Activated naive CD8-positive, alpha-beta T cell treated with anti-CD3 and anti-CD28 coated beads, Interleukin-2, amount 50 U/mL, for 24 hours (primary cell): ENCODE measurements at regions not wholly inside any gene's neighbourhood (a gene's known extent, or its start where the extent isn't known, plus 50 kb on each side); places are given as distances from the start of the nearest gene placed in this dataset.

ENCODE experiments used
- ATAC-seq: fragments of 150-1000 bp; cut with Tn5 transposase; one replicate; pipeline ENCODE4 v1.10.0; 2021
- DNase-seq: peaks from one replicate; pipeline ENCODE4 v3.0.0; 2021
- H3K27ac Mint-ChIP-seq: one replicate; pipeline ENCODE4 v1.8.0; 2021; ENCODE audit warnings: mild to moderate bottlenecking, mixed read lengths
- H3K27me3 Mint-ChIP-seq: one replicate; pipeline ENCODE4 v1.8.0; 2021; ENCODE audit warnings: mixed read lengths
- H3K36me3 Mint-ChIP-seq: one replicate; pipeline ENCODE4 v1.8.0; 2021; ENCODE audit warnings: low read depth, mixed read lengths
- H3K4me1 Mint-ChIP-seq: one replicate; pipeline ENCODE4 v1.8.0; 2021; ENCODE audit warnings: mixed read lengths
- H3K4me3 Mint-ChIP-seq: one replicate; pipeline ENCODE4 v1.8.0; 2021; ENCODE audit warnings: mild to moderate bottlenecking, moderate library complexity, mixed read lengths
- H3K9me3 Mint-ChIP-seq: one replicate; pipeline ENCODE4 v1.8.0; 2021; ENCODE audit warnings: mixed read lengths

- ATAC-seq, result no peak
- no peaks in the 10 kb centered on the region for H3K9me3 Mint-ChIP-seq
- no peaks in the 10 kb centered on the region for H3K27me3 Mint-ChIP-seq
- no peaks in the 10 kb centered on the region for H3K36me3 Mint-ChIP-seq
- H3K4me1 Mint-ChIP-seq, result no peaks in the 10 kb centered on the region
- no peak overlapping the region for H3K27ac Mint-ChIP-seq
- no peak overlapping the region for H3K4me3 Mint-ChIP-seq
- no peak for DNase-seq
These were observed 269.3 kb upstream of the MIR17HG start for GRCh38 chr13:91078093-91078679.

GRCh38 chr13:91079176-91079575, 268.3 kb upstream of the MIR17HG start:
- H3K27ac Mint-ChIP-seq, result no peak overlapping the region
- H3K27me3 Mint-ChIP-seq, result no peaks in the 10 kb centered on the region
- H3K4me3 Mint-ChIP-seq, result no peak overlapping the region
- no peaks in the 10 kb centered on the region for H3K9me3 Mint-ChIP-seq
- no peak for ATAC-seq
- no peak for DNase-seq
- H3K4me1 Mint-ChIP-seq, result no peaks in the 10 kb centered on the region
- H3K36me3 Mint-ChIP-seq, result no peaks in the 10 kb centered on the region

- no peaks in the 10 kb centered on the region for H3K27me3 Mint-ChIP-seq
- no peak overlapping the region for H3K4me3 Mint-ChIP-seq
- H3K9me3 Mint-ChIP-seq, result no peaks in the 10 kb centered on the region
- no peaks in the 10 kb centered on the region for H3K36me3 Mint-ChIP-seq
- H3K27ac Mint-ChIP-seq, result no peak overlapping the region
- no peaks in the 10 kb centered on the region for H3K4me1 Mint-ChIP-seq
- DNase-seq (no peak), ATAC-seq (no peak)
These were observed 262.4 kb upstream of the MIR17HG start for GRCh38 chr13:91085127-91085526.

GRCh38 chr13:91086936-91087716, 260.4 kb upstream of the MIR17HG start:
- H3K4me3 Mint-ChIP-seq, result no peak overlapping the region

GRCh38 chr13:91097269-91097668, 250.2 kb upstream of the MIR17HG start:
- no peak overlapping the region for H3K27ac Mint-ChIP-seq
- DNase-seq (no peak), ATAC-seq (no peak)
- H3K4me3 Mint-ChIP-seq, result no peak overlapping the region
- H3K27me3 Mint-ChIP-seq, result peaks cover 3% of the 10 kb centered on the region
- H3K36me3 Mint-ChIP-seq, result no peaks in the 10 kb centered on the region
- H3K9me3 Mint-ChIP-seq, result peaks cover 4% of the 10 kb centered on the region
- no peaks in the 10 kb centered on the region for H3K4me1 Mint-ChIP-seq

More at GRCh38 chr13:91086936-91087716, 260.4 kb upstream of the MIR17HG start:
- Mint-ChIP-seq H3K27me3 (no peaks in the 10 kb centered on the region), H3K27ac (no peak overlapping the region), H3K36me3 (no peaks in the 10 kb centered on the region), H3K4me1 (no peaks in the 10 kb centered on the region), H3K9me3 (no peaks in the 10 kb centered on the region)
- ATAC-seq, result no peak
- DNase-seq, result no peak

- H3K4me1 Mint-ChIP-seq, result no peaks in the 10 kb centered on the region
- no peak for ATAC-seq
These were observed 247.6 kb upstream of the MIR17HG start for GRCh38 chr13:91099877-91100276.

GRCh38 chr13:91100944-91101343, 246.5 kb upstream of the MIR17HG start:
- no peaks in the 10 kb centered on the region for H3K9me3 Mint-ChIP-seq
- H3K4me1 Mint-ChIP-seq, result no peaks in the 10 kb centered on the region
- ATAC-seq (no peak), DNase-seq (no peak)
- no peaks in the 10 kb centered on the region for H3K36me3 Mint-ChIP-seq
- H3K27me3 Mint-ChIP-seq, result peaks cover 3% of the 10 kb centered on the region
- H3K27ac Mint-ChIP-seq, result no peak overlapping the region
- no peak overlapping the region for H3K4me3 Mint-ChIP-seq

More at GRCh38 chr13:91099877-91100276, 247.6 kb upstream of the MIR17HG start:
- DNase-seq, result no peak
- H3K9me3 Mint-ChIP-seq, result no peaks in the 10 kb centered on the region
- H3K27ac Mint-ChIP-seq, result no peak overlapping the region
- H3K36me3 Mint-ChIP-seq, result no peaks in the 10 kb centered on the region
- peaks cover 3% of the 10 kb centered on the region for H3K27me3 Mint-ChIP-seq
- H3K4me3 Mint-ChIP-seq, result no peak overlapping the region

GRCh38 chr13:91101381-91101780, 246.1 kb upstream of the MIR17HG start:
- Mint-ChIP-seq H3K9me3 (no peaks in the 10 kb centered on the region), H3K36me3 (no peaks in the 10 kb centered on the region), H3K4me1 (no peaks in the 10 kb centered on the region), H3K27ac (no peak overlapping the region), H3K4me3 (no peak overlapping the region), H3K27me3 (peaks cover 3% of the 10 kb centered on the region)
- DNase-seq (no peak), ATAC-seq (no peak)

GRCh38 chr13:91105270-91105669, 242.2 kb upstream of the MIR17HG start:
- Mint-ChIP-seq H3K4me3 (no peak overlapping the region), H3K4me1 (no peaks in the 10 kb centered on the region), H3K9me3 (no peaks in the 10 kb centered on the region), H3K27ac (no peak overlapping the region), H3K27me3 (peaks cover 3% of the 10 kb centered on the region), H3K36me3 (no peaks in the 10 kb centered on the region)
- ATAC-seq (no peak), DNase-seq (no peak)

- ATAC-seq (no peak), DNase-seq (no peak)
- Mint-ChIP-seq H3K27ac (no peak overlapping the region), H3K36me3 (no peaks in the 10 kb centered on the region), H3K9me3 (no peaks in the 10 kb centered on the region), H3K4me3 (no peak overlapping the region), H3K27me3 (no peaks in the 10 kb centered on the region), H3K4me1 (no peaks in the 10 kb centered on the region)
These were observed 240.9 kb upstream of the MIR17HG start for GRCh38 chr13:91106565-91106964.

GRCh38 chr13:91108315-91108714, 239.2 kb upstream of the MIR17HG start:
- DNase-seq, result no peak
- Mint-ChIP-seq H3K4me1 (no peaks in the 10 kb centered on the region), H3K27ac (no peak overlapping the region), H3K4me3 (no peak overlapping the region), H3K27me3 (no peaks in the 10 kb centered on the region), H3K9me3 (no peaks in the 10 kb centered on the region), H3K36me3 (no peaks in the 10 kb centered on the region)
- no peak for ATAC-seq

- Mint-ChIP-seq H3K9me3 (no peaks in the 10 kb centered on the region), H3K27me3 (peaks cover 2% of the 10 kb centered on the region), H3K27ac (no peak overlapping the region), H3K4me1 (no peaks in the 10 kb centered on the region), H3K36me3 (no peaks in the 10 kb centered on the region), H3K4me3 (no peak overlapping the region)
- ATAC-seq, result no peak
- DNase-seq, result no peak
These were observed 235.8 kb upstream of the MIR17HG start for GRCh38 chr13:91111476-91112200.

GRCh38 chr13:91112201-91112923, 235.1 kb upstream of the MIR17HG start:
- no peak overlapping the region for H3K4me3 Mint-ChIP-seq
- H3K36me3 Mint-ChIP-seq, result no peaks in the 10 kb centered on the region
- H3K27me3 Mint-ChIP-seq, result peaks cover 2% of the 10 kb centered on the region
- ATAC-seq (no peak), DNase-seq (no peak)
- H3K27ac Mint-ChIP-seq, result no peak overlapping the region
- H3K4me1 Mint-ChIP-seq, result no peaks in the 10 kb centered on the region
- no peaks in the 10 kb centered on the region for H3K9me3 Mint-ChIP-seq

- H3K4me1 Mint-ChIP-seq, result no peaks in the 10 kb centered on the region
- no peak overlapping the region for H3K4me3 Mint-ChIP-seq
- no peaks in the 10 kb centered on the region for H3K36me3 Mint-ChIP-seq
- peaks cover 2% of the 10 kb centered on the region for H3K27me3 Mint-ChIP-seq
- DNase-seq (no peak), ATAC-seq (no peak)
- H3K9me3 Mint-ChIP-seq, result no peaks in the 10 kb centered on the region
- no peak overlapping the region for H3K27ac Mint-ChIP-seq
These were observed 234.6 kb upstream of the MIR17HG start for GRCh38 chr13:91112924-91113277.
